K562 (cell line): ENCODE measurements at regions not wholly inside any gene's neighbourhood (a gene's known extent, or its start where the extent isn't known, plus 50 kb on each side); places are given as distances from the start of the nearest gene placed in this dataset.
A peak's percentile ranks its signal among the peaks of the same experiment; 100 is the strongest.

Source experiments
- ATAC-seq: fragments of 200-7000 bp; cut with Tn5 transposase; 3 replicates; pipeline ENCODE4 v1.9.1; 2020; ENCODE audit warnings: moderate library complexity
- BruUV-seq: library from RNA; stranded (reverse); fragments of 400-500 nt; replicated peaks from 2 replicates; lab custom pipeline; 2021; lab: Mats Ljungman, UMichigan
- CTCF ChIA-PET: fragments of 300-600 bp; formaldehyde crosslinking; extraction: SDS; loops from one replicate; lab custom pipeline; 2021; ENCODE audit warnings: low intra/inter-chr PET ratio; lab: Yijun Ruan, JAX
- POLR2A ChIA-PET: fragments of 300-600, 350-650 bp; sonication (Branson Sonifier 250); formaldehyde crosslinking; extraction: SDS; loops from one replicate; lab custom pipeline; 2021; ENCODE audit warnings: antibody characterized with exemption, inconsistent platforms; lab: Yijun Ruan, JAX
- DNase-seq, 4 experiments: peaks; one replicate each; pipeline versions ENCODE4 v3.0.0 to v3.0.0-alpha.2; 2011 to 2018; ENCODE audit warnings: low spot score in 3 of 4, mixed read lengths in 3 of 4; ENCODE audit errors: extremely low read depth in 1 of 4
- FAIRE-seq: peaks from 2 replicates; lab custom pipeline; 2011; peaks lifted over from hg19 to GRCh38; lab: Jason Lieb, UNC
- H2AFZ ChIP-seq: 2 replicates; pipeline ENCODE4 v1.6.0; 2011; ENCODE audit warnings: low read depth, low read length, control low read depth, inconsistent platforms
- H3K27ac ChIP-seq: fragments of 200-600 bp; 3 replicates; pipeline ENCODE4 v1.8.0; 2011; ENCODE audit warnings: low read depth, mild to moderate bottlenecking, control low read depth, inconsistent platforms, low read length, moderate library complexity, mixed read lengths; ENCODE audit errors: extremely low read depth
- H3K27me3 ChIP-seq, 2 experiments: fragments of 300-600 bp in 1 of 2; 2 replicates in 1 of 2; 3 replicates in 1 of 2; pipeline versions ENCODE4 v1.6.0 to v1.8.0; 2011; ENCODE audit warnings: inconsistent platforms in 2 of 2, low read length in 2 of 2, mild to moderate bottlenecking in 1 of 2, mixed read lengths in 1 of 2, moderate library complexity in 1 of 2; ENCODE audit not compliant: control insufficient read depth in 2 of 2, insufficient read depth in 2 of 2
- H3K36me3 ChIP-seq: fragments of 300-600 bp; 3 replicates; pipeline ENCODE4 v1.8.0; 2011; ENCODE audit warnings: mild to moderate bottlenecking, low read length, inconsistent platforms; ENCODE audit not compliant: control insufficient read depth, insufficient read depth
- H3K4me1 ChIP-seq, 2 experiments: fragments of 200-600 bp in 1 of 2; replicated peaks in 1 of 2; 2 replicates in 1 of 2; 3 replicates in 1 of 2; pipeline versions ENCODE4 v1.5.1 to v1.8.0; 2011; ENCODE audit warnings: inconsistent platforms in 2 of 2, low read length in 2 of 2, mild to moderate bottlenecking in 1 of 2, mixed read lengths in 1 of 2, moderate library complexity in 1 of 2; ENCODE audit not compliant: control insufficient read depth in 2 of 2, insufficient read depth in 2 of 2
- H3K4me2 ChIP-seq: 2 replicates; pipeline ENCODE4 v1.6.1; 2011; ENCODE audit warnings: low read length, control low read depth, inconsistent platforms, mixed read lengths; ENCODE audit not compliant: insufficient read depth
- H3K4me3 ChIP-seq: fragments of 200-600 bp; sonication (generic), shearing (Covaris generic); 2 replicates; pipeline ENCODE4 v1.5.1; 2016; ENCODE audit warnings: control low read depth, inconsistent platforms
- H3K79me2 ChIP-seq: fragments of 200-600 bp; 3 replicates; pipeline ENCODE4 v1.8.0; 2011; ENCODE audit warnings: low read length, inconsistent platforms; ENCODE audit not compliant: control insufficient read depth, insufficient read depth
- H3K9ac ChIP-seq, 2 experiments: 2 replicates each; pipeline versions ENCODE4 v1.6.0 to v1.6.1; 2011; ENCODE audit warnings: low read depth in 2 of 2, low read length in 2 of 2, control low read depth in 1 of 2, inconsistent platforms in 1 of 2, mild to moderate bottlenecking in 1 of 2, mixed read lengths in 1 of 2; ENCODE audit not compliant: insufficient read depth in 1 of 2
- H3K9me1 ChIP-seq: one replicate; pipeline ENCODE4 v1.6.0; 2011; ENCODE audit warnings: inconsistent platforms, mild to moderate bottlenecking, low read length, moderate library complexity; ENCODE audit not compliant: control insufficient read depth, insufficient read depth
- H3K9me3 ChIP-seq: replicated peaks from 2 replicates; pipeline ENCODE4 v1.5.1; 2011; ENCODE audit warnings: low read depth, low read length, inconsistent platforms; ENCODE audit not compliant: control insufficient read depth, insufficient read depth
- H4K20me1 ChIP-seq: replicated peaks from 2 replicates; pipeline ENCODE4 v1.6.1; 2011; ENCODE audit warnings: low read length, inconsistent platforms, mixed read lengths; ENCODE audit not compliant: control insufficient read depth, insufficient read depth
- BHLHE40 ChIP-seq: IDR thresholded peaks from 2 replicates; pipeline ENCODE4 v1.6.1; 2011; ENCODE audit warnings: low read length, improper control_type of control experiment
- BRD4 ChIP-seq: fragments of 200-600 bp; sonication (generic); IDR thresholded peaks from 2 replicates; pipeline ENCODE4 v1.6.1; 2017; ENCODE audit warnings: inconsistent platforms
- DPF2 ChIP-seq: fragments of 450-650 bp; IDR thresholded peaks from 2 replicates; pipeline ENCODE4 v1.6.1; 2016
- GTF2A2 ChIP-seq: IDR thresholded peaks from 2 replicates; pipeline ENCODE4 v1.6.1; 2016; ENCODE audit warnings: mild to moderate bottlenecking, missing genetic modification characterization, missing compliant biosample characterization
- HDAC6 ChIP-seq: IDR thresholded peaks from 2 replicates; pipeline ENCODE4 v1.6.1; 2012; ENCODE audit warnings: low read depth, mild to moderate bottlenecking, control low read depth, inconsistent platforms, low read length, moderate library complexity
- HEY1 ChIP-seq: fragments of 250-450 bp; sonication (Bioruptor Pico); IDR thresholded peaks from 2 replicates; pipeline ENCODE4 v1.5.0; 2020; ENCODE audit warnings: mild to moderate bottlenecking, moderate library complexity, borderline replicate concordance
- KLF16 ChIP-seq: IDR thresholded peaks from 2 replicates; pipeline ENCODE4 v1.6.1; 2016; ENCODE audit warnings: antibody characterized with exemption
- MXI1 ChIP-seq: IDR thresholded peaks from 2 replicates; pipeline ENCODE4 v1.6.1; 2011; ENCODE audit warnings: low read depth, mild to moderate bottlenecking, improper control_type of control experiment, low read length
- RAD51 ChIP-seq: fragments of 450-650 bp; IDR thresholded peaks from 2 replicates; pipeline ENCODE4 v1.7.1; 2016; ENCODE audit warnings: low read depth, mild to moderate bottlenecking, borderline replicate concordance
- SOX6 ChIP-seq: fragments of 450-650 bp; IDR thresholded peaks from 2 replicates; pipeline ENCODE4 v1.6.1; 2014; ENCODE audit warnings: mild to moderate bottlenecking
- TRIM24 ChIP-seq, 2 experiments: fragments of 450-650 bp; IDR thresholded peaks; 2 replicates each; pipeline ENCODE4 v1.6.1; 2016
- ZBTB1 ChIP-seq: sonication (generic); formaldehyde crosslinking; IDR thresholded peaks from 2 replicates; pipeline ENCODE4 v1.8.1; 2023; ENCODE audit warnings: missing genetic modification reagents, low read depth, mild to moderate bottlenecking, borderline replicate concordance
- ZNF239 ChIP-seq: fragments of 250-450 bp; sonication (Bioruptor Pico); IDR thresholded peaks from 2 replicates; pipeline ENCODE4 v1.4.0; 2020; ENCODE audit warnings: mild to moderate bottlenecking
- ZNF586 ChIP-seq: fragments of 450-650 bp; formaldehyde crosslinking; conservative IDR thresholded peaks from 2 replicates; pipeline ENCODE4 v1.4.0; 2020; ENCODE audit warnings: mild to moderate bottlenecking, moderate library complexity
- in situ Hi-C: fragments of 300-500 bp; cut with MboI; formaldehyde crosslinking; loops from 4 replicates; pipeline ENCODE4 v1.15.0; 2018; ENCODE audit warnings: inconsistent platforms, mixed read lengths
- intact Hi-C: fragments of 100-400 bp; cut with micrococcal nuclease; formaldehyde crosslinking; loops from 2 replicates; pipeline ENCODE4 v1.14.2; 2022
- TF ChIP-seq, protein P1 (sequence below): fragments of 250-450 bp; sonication (Bioruptor Pico); IDR thresholded peaks from 2 replicates; pipeline ENCODE4 v1.5.0; 2020; ENCODE audit warnings: mild to moderate bottlenecking
- TF ChIP-seq, protein P2 (sequence below): fragments of 450-650 bp; IDR thresholded peaks from 2 replicates; pipeline ENCODE4 v1.6.1; 2017; ENCODE audit warnings: mild to moderate bottlenecking, moderate library complexity
- TF ChIP-seq, protein P3 (sequence below): fragments of 450-650 bp; IDR thresholded peaks from 2 replicates; pipeline ENCODE4 v1.6.1; 2016
- TF ChIP-seq, protein P4 (sequence below): sonication (generic); formaldehyde crosslinking; IDR thresholded peaks from 2 replicates; pipeline ENCODE4 v1.8.1; 2022; ENCODE audit warnings: missing genetic modification reagents

DNA sequence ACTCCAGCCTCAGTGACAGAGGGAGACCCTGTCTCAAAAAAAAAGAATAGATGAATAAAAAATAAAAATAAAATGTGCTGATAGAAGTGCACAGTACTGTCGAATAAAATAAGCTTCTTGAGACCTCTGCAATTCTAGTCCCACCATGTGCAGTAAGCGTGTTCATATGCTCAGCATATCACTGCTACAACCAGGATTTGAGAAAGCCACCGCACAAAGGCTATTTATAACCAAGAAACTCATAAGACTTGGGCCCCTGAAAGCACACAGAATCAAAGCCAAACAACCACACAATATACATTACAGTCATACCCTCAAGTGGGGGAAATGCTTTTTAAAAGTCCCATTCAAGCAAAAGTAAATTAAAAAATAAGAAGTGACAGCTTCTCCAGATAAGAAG is 56.5 kb upstream of the FXR1 start (continued):
- TF ChIP-seq, protein P1, sequence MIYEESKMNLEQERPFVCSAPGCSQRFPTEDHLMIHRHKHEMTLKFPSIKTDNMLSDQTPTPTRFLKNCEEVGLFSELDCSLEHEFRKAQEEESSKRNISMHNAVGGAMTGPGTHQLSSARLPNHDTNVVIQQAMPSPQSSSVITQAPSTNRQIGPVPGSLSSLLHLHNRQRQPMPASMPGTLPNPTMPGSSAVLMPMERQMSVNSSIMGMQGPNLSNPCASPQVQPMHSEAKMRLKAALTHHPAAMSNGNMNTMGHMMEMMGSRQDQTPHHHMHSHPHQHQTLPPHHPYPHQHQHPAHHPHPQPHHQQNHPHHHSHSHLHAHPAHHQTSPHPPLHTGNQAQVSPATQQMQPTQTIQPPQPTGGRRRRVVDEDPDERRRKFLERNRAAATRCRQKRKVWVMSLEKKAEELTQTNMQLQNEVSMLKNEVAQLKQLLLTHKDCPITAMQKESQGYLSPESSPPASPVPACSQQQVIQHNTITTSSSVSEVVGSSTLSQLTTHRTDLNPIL (CRISPR knock-in tag) = no peak
- TF ChIP-seq, protein P2, sequence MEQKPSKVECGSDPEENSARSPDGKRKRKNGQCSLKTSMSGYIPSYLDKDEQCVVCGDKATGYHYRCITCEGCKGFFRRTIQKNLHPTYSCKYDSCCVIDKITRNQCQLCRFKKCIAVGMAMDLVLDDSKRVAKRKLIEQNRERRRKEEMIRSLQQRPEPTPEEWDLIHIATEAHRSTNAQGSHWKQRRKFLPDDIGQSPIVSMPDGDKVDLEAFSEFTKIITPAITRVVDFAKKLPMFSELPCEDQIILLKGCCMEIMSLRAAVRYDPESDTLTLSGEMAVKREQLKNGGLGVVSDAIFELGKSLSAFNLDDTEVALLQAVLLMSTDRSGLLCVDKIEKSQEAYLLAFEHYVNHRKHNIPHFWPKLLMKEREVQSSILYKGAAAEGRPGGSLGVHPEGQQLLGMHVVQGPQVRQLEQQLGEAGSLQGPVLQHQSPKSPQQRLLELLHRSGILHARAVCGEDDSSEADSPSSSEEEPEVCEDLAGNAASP = no peak

DNA sequence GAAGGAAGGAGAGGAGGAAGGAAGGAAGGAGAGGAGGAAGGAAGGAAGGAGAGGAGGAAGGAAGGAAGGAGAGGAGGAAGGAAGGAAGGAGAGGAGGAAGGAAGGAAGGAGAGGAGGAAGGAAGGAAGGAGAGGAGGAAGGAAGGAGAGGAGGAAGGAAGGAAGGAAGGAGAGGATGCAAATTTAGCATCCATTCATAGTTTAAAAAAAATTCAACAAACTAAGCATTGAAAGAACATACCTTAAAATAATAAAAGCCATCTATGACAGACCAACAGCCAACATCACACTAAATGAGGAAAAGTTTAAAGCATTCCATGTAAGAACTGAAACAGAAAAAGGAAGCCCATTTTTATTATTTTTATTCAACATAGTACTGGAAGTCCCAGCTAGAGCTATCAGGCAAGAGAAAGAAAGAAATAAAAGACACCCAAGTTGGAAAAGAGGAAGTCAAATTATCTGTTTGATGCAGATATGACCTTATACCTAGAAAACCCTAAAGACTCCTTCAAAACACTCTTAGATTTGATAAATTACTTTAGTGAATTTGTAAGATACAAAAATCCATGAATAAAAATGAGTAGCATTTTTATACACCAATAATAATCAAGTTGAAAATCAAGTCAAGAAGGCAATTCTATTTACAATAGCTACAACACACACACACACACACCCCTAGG is 52.2 kb upstream of the FXR1 start:
- H3K79me2 ChIP-seq = no peaks in the 10 kb centered on the region
- no peak overlapping the region for H3K9ac ChIP-seq
- H2AFZ ChIP-seq = peak overlapping the region; percentile 77; the same call in 1 of the 2 replicates
- H3K9me1 ChIP-seq = no peaks in the 10 kb centered on the region
- H3K9me3 ChIP-seq = no peaks in the 10 kb centered on the region
- intact Hi-C loops (loop anchor here (10.0 kb wide), 1 partner anchor 124 kb away; the partner anchor contains the start of gene DNAJC19), in situ Hi-C loops (no loop called here)
- no TSS peak for BruUV-seq
- POLR2A ChIA-PET = interaction anchor here (1.2 kb wide), 1 partner anchor 14 kb away, joined by 3 read pairs; no protein-coding TSS in a partner anchor
- ATAC-seq = peak; percentile 83
- H3K4me1 ChIP-seq = peaks cover 12 to 13% of the 10 kb centered on the region in 2 experiments; a peak in 4 of 5 replicates
- H3K27ac ChIP-seq = peak overlapping the region; percentile 47; the same call in 2 of the 3 replicates
- FAIRE-seq = no peak
- peak in 1 of 4 experiments; percentile 35 for DNase-seq
- no peaks in the 10 kb centered on the region for H3K27me3 ChIP-seq
- no peak overlapping the region for H3K4me3 ChIP-seq
- CTCF ChIA-PET = no interaction called here
- peak overlapping the region; percentile 40; the same call in 1 of the 2 replicates for H3K4me2 ChIP-seq
- no peaks in the 10 kb centered on the region for H3K36me3 ChIP-seq
- no peaks in the 10 kb centered on the region for H4K20me1 ChIP-seq
- no peak for TF ChIP-seq BRD4
- TF ChIP-seq DPF2 = peak; percentile 91
- 0 out of 4 replicates have a peak, but pooled peaks of 1 of the 2 experiments have one; percentile 36 for TF ChIP-seq TRIM24 (IDR thresholded peaks at IDR 0.05)
- TF ChIP-seq, protein P3, sequence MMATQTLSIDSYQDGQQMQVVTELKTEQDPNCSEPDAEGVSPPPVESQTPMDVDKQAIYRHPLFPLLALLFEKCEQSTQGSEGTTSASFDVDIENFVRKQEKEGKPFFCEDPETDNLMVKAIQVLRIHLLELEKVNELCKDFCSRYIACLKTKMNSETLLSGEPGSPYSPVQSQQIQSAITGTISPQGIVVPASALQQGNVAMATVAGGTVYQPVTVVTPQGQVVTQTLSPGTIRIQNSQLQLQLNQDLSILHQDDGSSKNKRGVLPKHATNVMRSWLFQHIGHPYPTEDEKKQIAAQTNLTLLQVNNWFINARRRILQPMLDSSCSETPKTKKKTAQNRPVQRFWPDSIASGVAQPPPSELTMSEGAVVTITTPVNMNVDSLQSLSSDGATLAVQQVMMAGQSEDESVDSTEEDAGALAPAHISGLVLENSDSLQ = peak; percentile 35; the same call in 1 of the 2 replicates
- no peak for TF ChIP-seq GTF2A2
- TF ChIP-seq HDAC6 = no peak
- no peak for TF ChIP-seq MXI1
- TF ChIP-seq SOX6 = 0 out of 2 replicates have a peak, but pooled peaks have one; percentile 22
- no peak for TF ChIP-seq HEY1
- peak; percentile 9; the same call in 1 of the 2 replicates for TF ChIP-seq KLF16
- TF ChIP-seq ZNF586 = no peak
- no peak for TF ChIP-seq RAD51
- TF ChIP-seq, protein P4, sequence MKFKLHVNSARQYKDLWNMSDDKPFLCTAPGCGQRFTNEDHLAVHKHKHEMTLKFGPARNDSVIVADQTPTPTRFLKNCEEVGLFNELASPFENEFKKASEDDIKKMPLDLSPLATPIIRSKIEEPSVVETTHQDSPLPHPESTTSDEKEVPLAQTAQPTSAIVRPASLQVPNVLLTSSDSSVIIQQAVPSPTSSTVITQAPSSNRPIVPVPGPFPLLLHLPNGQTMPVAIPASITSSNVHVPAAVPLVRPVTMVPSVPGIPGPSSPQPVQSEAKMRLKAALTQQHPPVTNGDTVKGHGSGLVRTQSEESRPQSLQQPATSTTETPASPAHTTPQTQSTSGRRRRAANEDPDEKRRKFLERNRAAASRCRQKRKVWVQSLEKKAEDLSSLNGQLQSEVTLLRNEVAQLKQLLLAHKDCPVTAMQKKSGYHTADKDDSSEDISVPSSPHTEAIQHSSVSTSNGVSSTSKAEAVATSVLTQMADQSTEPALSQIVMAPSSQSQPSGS (CRISPR knock-in tag) = no peak
- TF ChIP-seq ZNF239 (CRISPR knock-in tag) = no peak
- no peak for TF ChIP-seq ZBTB1 (CRISPR knock-in tag)
- no peak for TF ChIP-seq BHLHE40
